OCI-LY1 (cell line): ENCODE measurements at regions not wholly inside any gene's neighbourhood (a gene's known extent, or its start where the extent isn't known, plus 50 kb on each side); places are given as distances from the start of the nearest gene placed in this dataset.

Source experiments
- H2AFZ ChIP-seq: fragments of 200-600 bp; sonication (generic), shearing (Covaris generic); 2 replicates; pipeline ENCODE4 v1.6.0; 2014; ENCODE audit warnings: antibody characterized with exemption, mild to moderate bottlenecking, low read length
- H3F3A ChIP-seq: fragments of 200-600 bp; sonication (generic), shearing (Covaris generic); 2 replicates; pipeline ENCODE4 v1.6.0; 2014; ENCODE audit warnings: mild to moderate bottlenecking, antibody characterized with exemption, low read length, moderate library complexity; ENCODE audit not compliant: insufficient read depth
- H3K27ac ChIP-seq: fragments of 200-600 bp; sonication (generic); 2 replicates; pipeline ENCODE4 v1.5.1; 2014; ENCODE audit warnings: low read length, mixed run types, mild to moderate bottlenecking, low read depth; ENCODE audit not compliant: poor library complexity, severe bottlenecking
- H3K27me3 ChIP-seq: fragments of 200-600 bp; sonication (generic); 2 replicates; pipeline ENCODE4 v1.6.0; 2014; ENCODE audit warnings: antibody characterized with exemption, mild to moderate bottlenecking, low read length, moderate library complexity; ENCODE audit not compliant: insufficient read depth
- H3K36me3 ChIP-seq: fragments of 200-600 bp; sonication (generic); 2 replicates; pipeline ENCODE4 v1.6.1; 2014; ENCODE audit warnings: mild to moderate bottlenecking, antibody characterized with exemption, low read length, moderate library complexity, mixed read lengths; ENCODE audit not compliant: insufficient read depth
- H3K4me1 ChIP-seq: fragments of 200-600 bp; sonication (generic); 2 replicates; pipeline ENCODE4 v1.5.1; 2014; ENCODE audit warnings: mild to moderate bottlenecking, low read length, moderate library complexity; ENCODE audit not compliant: insufficient read depth, severe bottlenecking
- H3K4me2 ChIP-seq: fragments of 200-600 bp; sonication (generic), shearing (Covaris generic); 2 replicates; pipeline ENCODE4 v1.6.1; 2014; ENCODE audit warnings: low read length
- H3K4me3 ChIP-seq: fragments of 200-600 bp; sonication (generic); 2 replicates; pipeline ENCODE4 v1.5.1; 2014; ENCODE audit warnings: low read length, low read depth, mild to moderate bottlenecking, mixed read lengths; ENCODE audit not compliant: poor library complexity, severe bottlenecking
- H3K79me2 ChIP-seq: fragments of 200-600 bp; shearing (Covaris generic); 2 replicates; pipeline ENCODE4 v1.6.1; 2016; ENCODE audit warnings: mixed run types, low read length, mixed read lengths; ENCODE audit not compliant: insufficient read depth
- H3K9ac ChIP-seq: fragments of 200-600 bp; sonication (generic), shearing (Covaris generic); 2 replicates; pipeline ENCODE4 v1.6.1; 2014; ENCODE audit warnings: mild to moderate bottlenecking, low read length, mixed read lengths
- H3K9me2 ChIP-seq: fragments of 200-600 bp; sonication (generic), shearing (Covaris generic); 2 replicates; pipeline ENCODE4 v1.6.1; 2014; ENCODE audit warnings: low read depth, mild to moderate bottlenecking, low read length, mixed read lengths
- H3K9me3 ChIP-seq: fragments of 200-600 bp; shearing (Covaris generic); 2 replicates; pipeline ENCODE4 v1.6.1; 2014; ENCODE audit warnings: low read length, mixed read lengths
- H4K20me1 ChIP-seq: fragments of 200-600 bp; sonication (generic), shearing (Covaris generic); 2 replicates; pipeline ENCODE4 v1.6.0; 2016; ENCODE audit warnings: mild to moderate bottlenecking, low read length; ENCODE audit not compliant: insufficient read depth
- EZH2 ChIP-seq: fragments of 200-600 bp; sonication (generic), shearing (Covaris generic); IDR thresholded peaks from 2 replicates; pipeline ENCODE4 v1.8.0; 2017; ENCODE audit warnings: borderline replicate concordance, mixed run types, mild to moderate bottlenecking, antibody characterized with exemption, low read length, moderate library complexity, mixed read lengths
- TF ChIP-seq, protein P1 (sequence below): fragments of 200-600 bp; sonication (generic), shearing (Covaris generic); IDR thresholded peaks from 2 replicates; pipeline ENCODE4 v1.5.1; 2017; ENCODE audit warnings: mild to moderate bottlenecking, antibody characterized with exemption, low read length, moderate library complexity, mixed read lengths

DNA sequence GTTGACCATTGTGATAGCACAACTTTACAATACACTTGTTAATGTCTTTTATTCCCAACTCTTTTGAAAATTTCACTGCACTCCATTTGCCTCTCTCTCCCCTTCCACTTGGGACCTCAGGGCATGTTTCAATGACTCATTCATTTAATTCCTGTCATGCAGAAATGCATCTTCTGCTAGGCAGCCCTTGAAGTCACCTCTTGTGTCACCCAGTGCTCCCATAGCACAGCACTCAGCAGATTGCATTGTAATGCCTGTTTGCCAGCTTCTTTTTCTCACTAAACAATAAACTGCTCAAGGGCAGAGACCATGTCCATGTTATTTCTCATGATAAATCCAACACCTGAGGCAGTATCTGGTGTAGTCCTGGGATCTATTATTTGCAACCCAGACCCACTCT, 85.9 kb upstream of the ACSL3 start:
- no peaks in the 10 kb centered on the region for H4K20me1 ChIP-seq
- no peak overlapping the region for H3K27ac ChIP-seq
- H3K9me3 ChIP-seq = no peaks in the 10 kb centered on the region
- no peaks in the 10 kb centered on the region for H3K36me3 ChIP-seq
- no peaks in the 10 kb centered on the region for H3K9me2 ChIP-seq
- H2AFZ ChIP-seq = no peak overlapping the region
- H3F3A ChIP-seq = no peaks in the 10 kb centered on the region
- no peaks in the 10 kb centered on the region for H3K4me1 ChIP-seq
- H3K9ac ChIP-seq = no peak overlapping the region
- H3K4me2 ChIP-seq = no peak overlapping the region
- no peak overlapping the region for H3K4me3 ChIP-seq
- H3K79me2 ChIP-seq = no peaks in the 10 kb centered on the region
- H3K27me3 ChIP-seq = no peaks in the 10 kb centered on the region; the same call in 1 of the 2 replicates
- TF ChIP-seq, protein P1, sequence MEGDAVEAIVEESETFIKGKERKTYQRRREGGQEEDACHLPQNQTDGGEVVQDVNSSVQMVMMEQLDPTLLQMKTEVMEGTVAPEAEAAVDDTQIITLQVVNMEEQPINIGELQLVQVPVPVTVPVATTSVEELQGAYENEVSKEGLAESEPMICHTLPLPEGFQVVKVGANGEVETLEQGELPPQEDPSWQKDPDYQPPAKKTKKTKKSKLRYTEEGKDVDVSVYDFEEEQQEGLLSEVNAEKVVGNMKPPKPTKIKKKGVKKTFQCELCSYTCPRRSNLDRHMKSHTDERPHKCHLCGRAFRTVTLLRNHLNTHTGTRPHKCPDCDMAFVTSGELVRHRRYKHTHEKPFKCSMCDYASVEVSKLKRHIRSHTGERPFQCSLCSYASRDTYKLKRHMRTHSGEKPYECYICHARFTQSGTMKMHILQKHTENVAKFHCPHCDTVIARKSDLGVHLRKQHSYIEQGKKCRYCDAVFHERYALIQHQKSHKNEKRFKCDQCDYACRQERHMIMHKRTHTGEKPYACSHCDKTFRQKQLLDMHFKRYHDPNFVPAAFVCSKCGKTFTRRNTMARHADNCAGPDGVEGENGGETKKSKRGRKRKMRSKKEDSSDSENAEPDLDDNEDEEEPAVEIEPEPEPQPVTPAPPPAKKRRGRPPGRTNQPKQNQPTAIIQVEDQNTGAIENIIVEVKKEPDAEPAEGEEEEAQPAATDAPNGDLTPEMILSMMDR = no peak
- TF ChIP-seq EZH2 = no peak

DNA sequence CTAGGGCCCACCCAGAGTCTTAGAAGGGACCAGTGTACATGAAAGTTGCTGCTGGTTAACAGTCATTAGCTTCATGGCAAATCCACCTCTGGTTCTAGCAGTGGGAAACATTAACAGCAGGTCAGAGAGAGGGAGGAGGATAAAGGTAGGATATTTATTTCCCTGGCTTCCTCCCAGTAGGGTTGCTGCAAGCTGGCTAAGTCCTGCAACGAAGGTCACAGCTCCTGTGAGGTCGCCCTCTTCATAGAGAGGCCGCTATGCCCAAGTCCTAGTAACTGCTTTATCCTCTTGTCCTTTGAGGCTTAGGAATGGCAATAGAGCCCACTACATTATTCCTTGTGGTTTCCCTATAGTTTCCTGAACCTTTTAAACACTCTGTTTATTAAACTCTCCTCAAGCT, 84.0 kb upstream of the ACSL3 start:
- H2AFZ ChIP-seq = no peak overlapping the region
- H3K4me3 ChIP-seq = no peak overlapping the region
- no peaks in the 10 kb centered on the region for H4K20me1 ChIP-seq
- H3K27ac ChIP-seq = no peak overlapping the region
- no peak overlapping the region for H3K4me2 ChIP-seq
- no peak for TF ChIP-seq EZH2
- TF ChIP-seq, protein P1 = no peak
- H3K9me2 ChIP-seq = no peaks in the 10 kb centered on the region
- no peaks in the 10 kb centered on the region for H3K36me3 ChIP-seq
- H3F3A ChIP-seq = no peaks in the 10 kb centered on the region
- no peaks in the 10 kb centered on the region; the same call in 1 of the 2 replicates for H3K27me3 ChIP-seq
- no peaks in the 10 kb centered on the region for H3K9me3 ChIP-seq
- no peaks in the 10 kb centered on the region for H3K4me1 ChIP-seq
- H3K9ac ChIP-seq = no peak overlapping the region
- H3K79me2 ChIP-seq = no peaks in the 10 kb centered on the region

DNA sequence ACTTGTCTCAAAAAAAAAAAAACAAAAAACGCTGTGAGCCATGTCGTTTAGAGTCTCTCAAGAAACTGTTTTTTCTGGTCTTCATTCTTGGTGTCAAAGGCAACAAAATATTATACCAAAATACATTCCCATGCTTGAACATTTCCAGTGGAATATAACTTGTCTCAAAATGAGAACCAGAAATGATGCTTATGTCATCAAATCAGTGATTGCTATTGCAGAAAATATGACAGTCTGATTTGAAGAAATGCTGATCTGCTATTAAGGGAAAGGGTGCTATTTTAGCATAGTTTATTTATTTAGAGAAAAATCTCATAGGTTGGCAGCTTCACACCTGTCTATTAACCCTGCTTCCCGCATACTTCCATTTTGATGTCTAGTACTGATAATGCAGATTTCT, 82.4 kb upstream of the ACSL3 start:
- Histone ChIP-seq H3K4me2 (no peak overlapping the region), H3K9ac (no peak overlapping the region), H3K4me1 (no peaks in the 10 kb centered on the region), H3K4me3 (no peak overlapping the region), H2AFZ (no peak overlapping the region), H3K9me2 (no peaks in the 10 kb centered on the region), H3K36me3 (no peaks in the 10 kb centered on the region), H3K9me3 (no peaks in the 10 kb centered on the region), H3K27me3 (no peaks in the 10 kb centered on the region; the same call in 1 of the 2 replicates), H3K79me2 (no peaks in the 10 kb centered on the region), H3K27ac (no peak overlapping the region), H4K20me1 (no peaks in the 10 kb centered on the region), H3F3A (no peaks in the 10 kb centered on the region)
- TF ChIP-seq EZH2 = no peak
- TF ChIP-seq, protein P1 = no peak
